Activated gamma-delta T cell treated with anti-CD3 and anti-CD28 coated beads, Interleukin-2, amount 50 U/mL, for 16 hours (primary cell): ENCODE measurements at regions not wholly inside any gene's neighbourhood (a gene's known extent, or its start where the extent isn't known, plus 50 kb on each side); places are given as distances from the start of the nearest gene placed in this dataset.

ENCODE experiments used
- DNase-seq: peaks from one replicate; pipeline ENCODE4 v3.0.0-alpha.2; 2020; ENCODE audit warnings: low read depth

DNA sequence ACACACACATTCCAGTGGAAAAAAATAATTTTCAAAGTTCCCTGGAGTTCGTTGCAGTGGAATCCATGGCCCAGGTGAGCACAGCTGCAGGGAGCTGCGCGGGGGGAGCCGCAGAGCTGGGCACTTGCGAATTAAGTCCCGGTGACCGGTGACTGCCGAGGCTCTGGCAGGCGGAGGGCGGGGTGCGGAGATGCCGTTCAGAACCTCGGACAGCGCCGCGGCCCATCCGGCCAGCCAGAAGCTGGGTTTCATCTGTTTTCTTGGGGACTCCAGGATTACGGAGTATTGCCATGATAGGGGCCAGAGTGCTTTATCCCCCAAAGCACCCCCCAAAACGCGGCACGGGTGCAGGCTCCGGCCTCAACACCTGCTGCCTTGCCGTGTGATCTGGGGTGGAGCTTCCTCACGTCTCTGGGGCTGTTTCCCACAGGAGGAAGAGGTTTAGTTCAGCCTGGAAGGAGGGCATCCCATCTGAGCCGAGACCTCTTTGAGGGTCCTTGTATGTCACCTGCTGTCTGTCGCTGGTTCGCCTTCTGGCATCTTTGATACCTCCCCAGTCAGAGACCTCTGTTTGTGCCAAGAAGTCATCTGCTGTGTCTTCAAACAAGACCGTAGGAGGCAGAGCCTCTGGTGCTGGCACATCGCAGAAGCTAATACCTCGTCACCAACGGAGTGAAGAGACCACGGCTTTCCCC lies 99.4 kb downstream of the YTHDF1 start:
- DNase-seq = no peak

DNA sequence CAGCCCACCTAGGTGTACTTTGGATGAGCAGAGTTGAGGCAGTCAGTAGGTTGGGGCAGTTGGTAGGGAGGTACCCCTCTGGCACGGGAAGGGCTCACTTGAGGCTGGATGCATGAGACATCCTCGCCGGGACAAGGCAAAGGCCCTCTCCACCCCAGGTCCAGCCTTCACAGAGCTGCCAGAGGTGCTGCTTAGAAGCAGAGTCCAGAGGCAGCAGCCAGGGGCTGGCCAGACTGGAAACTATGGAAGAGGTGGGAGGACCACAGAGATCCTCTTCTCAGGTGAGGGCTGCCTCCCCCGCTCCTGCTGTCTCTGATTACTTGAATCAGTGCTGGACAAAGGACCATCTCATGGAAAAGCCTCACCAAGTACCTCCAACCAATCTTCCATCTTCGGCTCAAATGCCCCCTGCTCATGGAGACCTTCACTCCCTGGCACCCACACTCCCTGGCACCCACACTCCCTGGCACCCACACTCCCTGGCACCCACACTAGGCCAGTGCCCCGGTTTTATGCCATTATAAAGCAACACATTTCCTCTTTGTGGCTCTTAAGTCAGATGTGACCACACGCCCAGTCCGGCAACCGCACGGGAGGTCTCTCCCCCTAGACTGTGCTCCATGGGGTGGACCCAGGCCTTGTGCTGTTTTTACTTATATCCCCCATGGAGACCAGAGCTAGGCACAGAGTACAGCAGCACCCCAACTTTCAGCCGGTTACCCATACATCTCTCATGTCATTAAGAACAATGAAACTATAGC lies 100.1 kb downstream of the YTHDF1 start:
- no peak for DNase-seq

DNA sequence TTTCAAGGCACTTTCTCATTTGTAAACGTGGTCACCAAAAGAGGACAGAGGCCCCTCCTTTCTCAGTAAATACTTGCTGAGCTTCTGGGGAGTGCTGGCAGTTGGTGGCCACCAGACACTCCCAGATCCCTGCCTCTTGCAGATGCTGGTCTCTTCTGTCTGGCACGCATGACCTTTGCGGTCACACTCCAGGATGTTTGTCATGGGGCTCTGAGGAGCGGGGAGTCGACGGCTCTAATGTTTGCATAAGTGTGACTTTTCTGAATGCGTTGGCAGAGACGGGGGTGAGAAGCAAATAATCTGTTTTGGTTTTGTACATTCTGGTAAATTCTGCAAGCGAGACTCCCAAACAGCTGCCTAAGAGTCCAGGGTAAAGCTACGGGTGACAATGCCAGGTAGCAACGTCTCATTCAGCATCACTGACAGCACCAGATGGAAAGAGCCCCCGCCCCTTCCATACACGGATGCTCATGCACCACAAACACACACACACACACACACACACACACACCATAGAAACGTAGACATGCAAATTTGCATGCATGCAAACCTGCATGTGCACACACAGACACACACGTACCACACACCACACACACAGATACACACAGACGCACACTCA lies 101.1 kb downstream of the YTHDF1 start:
- DNase-seq = no peak

DNA sequence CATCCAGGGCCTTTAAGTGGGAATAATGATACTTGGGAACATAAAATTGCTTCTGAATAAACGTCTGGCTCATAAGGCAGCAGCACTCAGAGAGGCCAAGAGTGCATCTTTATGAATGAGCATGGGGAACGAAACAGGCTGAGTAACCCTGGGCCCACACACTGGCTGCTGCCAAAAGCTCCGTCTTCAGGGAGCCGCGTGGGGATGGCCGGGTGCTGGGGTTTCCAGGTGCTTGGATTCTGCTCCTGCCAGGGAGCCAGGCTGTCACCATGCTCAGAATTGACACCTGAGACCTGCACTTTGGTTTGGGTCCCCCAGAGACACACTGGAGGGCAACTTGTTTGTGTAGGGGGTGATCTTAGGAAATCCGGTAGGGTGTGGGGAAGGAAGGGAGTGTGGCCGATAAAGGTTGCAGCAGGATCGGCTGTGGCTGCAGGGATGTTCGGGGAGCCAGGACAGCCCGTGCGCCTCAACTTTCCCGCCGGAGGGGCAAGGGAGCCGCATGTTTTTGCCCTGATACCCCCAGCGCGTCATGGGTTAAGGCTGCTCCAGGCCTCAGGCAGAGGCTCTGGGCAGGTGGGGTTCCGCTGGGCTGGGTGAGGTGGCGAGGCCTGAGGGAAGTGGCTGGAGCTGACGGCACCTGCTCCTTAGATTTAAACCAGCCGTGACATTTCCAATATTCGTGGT lies 101.8 kb downstream of the YTHDF1 start:
- no peak for DNase-seq

DNA sequence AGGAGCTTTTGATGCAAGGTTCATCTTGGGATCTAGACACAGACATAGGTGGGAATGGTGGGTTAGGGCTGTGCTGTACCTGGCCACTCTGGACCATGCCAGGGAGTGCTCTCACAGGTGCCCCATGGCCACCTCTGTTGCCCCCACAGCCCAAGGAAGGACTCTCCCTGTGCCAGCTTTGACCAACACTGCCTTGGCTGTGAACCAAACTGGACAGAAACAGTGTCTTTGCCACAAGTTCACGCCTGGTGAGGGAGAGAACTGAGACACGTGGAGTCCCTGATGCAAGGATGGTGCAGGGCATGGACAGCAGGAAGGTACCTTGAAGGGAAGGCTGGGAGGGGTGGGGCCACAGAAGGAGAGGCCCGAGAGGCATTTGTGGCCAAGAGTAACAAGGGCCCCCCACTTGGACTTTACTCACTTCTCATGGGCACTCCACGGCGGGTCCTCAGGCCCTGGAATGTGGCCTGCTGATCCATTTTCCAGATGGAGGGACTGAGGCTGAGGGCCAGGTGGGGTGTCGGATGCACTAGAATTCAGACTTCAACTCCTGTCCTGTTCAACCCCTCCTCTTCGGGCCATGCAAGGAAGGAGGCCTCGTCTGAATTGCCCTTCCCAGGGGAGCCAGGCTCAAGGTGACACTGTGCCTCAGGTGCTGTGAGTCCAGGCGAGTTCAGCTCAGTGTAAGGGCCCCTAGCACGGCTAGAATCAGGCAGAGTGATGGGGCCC lies 103.3 kb downstream of the YTHDF1 start:
- no peak for DNase-seq

DNA sequence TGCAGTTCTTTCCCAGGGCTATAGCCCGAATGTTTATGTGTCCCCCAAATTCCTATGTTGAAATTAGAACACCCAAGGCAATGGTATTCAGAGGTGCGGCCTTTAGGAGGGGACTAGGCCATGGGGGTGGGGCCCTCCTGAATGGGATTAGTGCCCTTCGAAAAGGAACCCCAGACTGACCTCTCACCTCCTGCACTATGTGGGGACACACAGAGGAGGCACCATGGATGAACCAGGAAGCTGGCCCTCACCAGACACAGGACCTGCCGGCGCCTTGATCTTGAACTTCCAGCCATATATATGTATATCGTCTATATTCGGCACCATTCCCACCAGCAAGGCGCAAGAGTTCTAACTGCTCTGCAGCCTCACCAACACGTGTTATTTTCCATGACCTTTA lies 101.5 kb upstream of the BHLHE23 start:
- DNase-seq = no peak

DNA sequence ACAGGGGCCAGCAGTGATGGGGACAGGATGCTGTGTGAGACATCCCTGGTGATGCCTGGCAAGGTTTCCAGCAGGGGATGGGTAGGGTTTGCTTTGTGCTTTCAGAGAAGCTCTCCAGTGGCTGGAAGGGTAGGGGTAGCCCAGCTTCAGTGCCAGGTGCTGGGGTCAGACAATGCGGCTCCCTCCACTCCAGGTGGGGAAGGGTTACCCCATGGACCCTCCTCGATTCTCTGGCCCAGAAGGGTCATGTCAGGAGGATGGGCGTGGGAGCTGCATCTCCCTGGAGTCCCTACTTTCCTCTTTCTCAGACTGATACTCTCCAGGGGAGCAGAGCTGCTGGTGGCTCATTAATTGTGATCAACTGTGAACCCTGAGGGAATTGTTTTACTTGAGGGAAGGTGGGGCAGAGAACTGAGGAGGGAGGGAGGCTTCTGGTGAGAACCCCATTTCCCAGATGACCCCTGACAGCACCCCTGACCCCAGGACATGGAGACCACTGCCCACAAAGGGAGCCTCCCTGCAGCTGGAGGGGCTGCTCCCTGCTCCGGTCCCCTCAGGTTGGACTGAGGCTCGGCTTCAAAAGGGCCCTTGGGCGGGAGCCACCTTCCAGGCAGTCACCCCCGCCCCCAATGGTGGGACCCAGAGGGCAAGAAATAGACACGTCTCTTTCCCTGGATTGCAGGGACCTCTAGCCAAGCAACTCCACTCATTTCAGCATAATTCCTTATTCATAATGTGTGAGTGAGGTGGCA lies 100.9 kb upstream of the BHLHE23 start:
- no peak for DNase-seq

DNA sequence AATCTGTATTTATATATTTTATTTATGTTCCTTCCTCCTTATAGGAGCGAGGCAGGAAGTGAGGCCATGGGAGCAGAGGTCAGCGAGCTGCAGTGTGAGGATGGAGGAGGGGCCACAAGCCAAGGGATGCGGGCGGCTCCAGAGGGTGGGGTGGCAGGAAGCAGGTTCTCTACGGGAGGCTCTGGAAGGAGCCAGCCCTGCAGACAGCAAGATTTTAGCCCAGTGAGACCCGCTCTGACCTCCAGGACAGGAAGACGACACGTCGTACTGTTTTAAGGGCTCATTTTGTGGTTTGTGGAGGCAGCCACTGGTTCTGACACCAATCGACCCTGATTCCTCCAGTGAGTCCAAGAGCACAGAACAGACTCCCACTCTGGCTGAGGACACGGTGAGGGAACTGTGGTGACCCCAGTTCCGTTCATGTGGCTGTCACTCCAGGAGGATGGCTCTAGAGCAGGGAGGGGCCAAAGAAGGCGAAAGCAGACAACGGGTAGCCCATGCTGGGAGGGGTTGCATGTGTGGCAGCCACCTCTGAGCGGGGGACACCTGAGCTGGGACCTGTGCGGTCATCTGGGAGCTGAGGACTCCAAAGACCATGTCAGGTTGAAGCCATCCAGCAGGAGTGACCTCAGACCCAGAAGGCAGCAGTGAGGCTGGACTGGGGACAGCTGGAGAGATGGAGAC lies 100.1 kb upstream of the BHLHE23 start:
- no peak for DNase-seq

DNA sequence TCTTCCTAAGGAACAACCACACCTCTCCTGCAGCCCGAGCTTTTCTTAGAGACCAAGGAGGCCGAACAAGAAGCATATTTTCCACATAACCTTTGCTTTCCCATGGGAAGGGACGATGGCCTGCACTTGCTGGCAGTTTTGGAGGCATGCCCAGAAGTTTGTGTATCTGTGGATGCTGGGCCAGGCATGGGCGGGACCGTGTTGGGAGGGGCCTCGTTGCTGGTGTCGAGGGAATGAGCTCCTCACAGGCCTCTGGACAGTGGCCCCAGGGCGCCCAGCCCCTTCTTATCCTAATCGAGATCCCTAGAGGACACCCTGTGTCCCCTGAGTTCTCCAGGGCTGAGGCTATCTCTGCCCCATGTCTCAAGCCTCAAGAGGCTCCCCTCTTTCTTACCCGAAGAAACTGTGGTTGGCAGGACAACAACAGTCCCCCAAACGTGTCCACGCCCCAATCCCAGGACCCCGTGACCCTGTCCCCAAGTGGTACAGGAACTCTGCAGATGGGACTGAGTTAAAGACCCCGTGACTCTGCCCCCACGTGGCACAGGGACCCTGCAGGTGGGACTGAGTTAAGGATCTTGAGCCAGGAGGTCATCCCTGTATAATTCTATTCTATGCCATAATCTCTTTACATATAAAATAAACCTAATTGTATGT lies 99.5 kb upstream of the BHLHE23 start:
- DNase-seq = no peak

DNA sequence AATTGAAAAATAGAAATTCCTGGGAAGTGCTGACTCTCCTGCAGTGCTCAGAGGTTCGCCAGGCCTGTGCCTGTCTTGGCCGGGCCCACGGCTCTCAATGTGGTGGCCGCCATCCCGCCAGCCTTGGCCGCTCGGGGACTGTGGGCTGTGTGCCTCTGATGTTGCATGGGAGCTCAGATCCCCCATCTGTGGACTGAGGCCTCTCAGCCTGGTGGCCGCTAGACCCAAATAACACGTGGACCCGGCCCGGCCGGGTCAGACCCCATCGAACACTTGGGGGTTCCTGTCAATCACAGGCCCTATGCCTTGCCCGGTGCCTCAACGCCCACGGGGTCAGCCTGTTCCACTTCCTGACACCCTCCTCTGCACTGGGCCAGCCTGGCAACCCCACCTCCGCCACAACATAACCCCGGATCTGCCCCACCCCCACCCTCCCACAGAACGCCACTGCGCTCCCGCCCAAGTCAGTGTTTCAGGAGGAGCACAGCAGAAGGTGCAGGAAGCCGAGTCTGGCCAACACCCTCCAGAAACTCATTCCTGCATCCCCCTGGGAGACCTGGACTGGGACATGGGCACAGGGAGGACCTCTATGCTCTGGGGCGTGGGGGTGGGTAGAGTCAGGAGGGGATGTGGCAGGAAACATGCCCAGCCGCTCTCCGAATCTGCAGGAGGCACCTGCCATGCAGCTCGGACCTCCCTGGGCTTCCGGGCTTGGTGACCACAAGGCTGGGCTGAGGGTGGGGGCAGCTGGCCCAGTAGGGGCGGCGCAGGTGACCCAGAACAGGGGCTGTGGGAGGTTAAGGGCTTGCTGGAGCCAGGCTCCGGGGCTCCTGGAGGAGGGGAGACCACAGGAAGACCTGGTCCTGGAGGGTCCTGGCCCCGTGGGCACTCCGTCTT lies 98.7 kb upstream of the BHLHE23 start:
- no peak for DNase-seq

DNA sequence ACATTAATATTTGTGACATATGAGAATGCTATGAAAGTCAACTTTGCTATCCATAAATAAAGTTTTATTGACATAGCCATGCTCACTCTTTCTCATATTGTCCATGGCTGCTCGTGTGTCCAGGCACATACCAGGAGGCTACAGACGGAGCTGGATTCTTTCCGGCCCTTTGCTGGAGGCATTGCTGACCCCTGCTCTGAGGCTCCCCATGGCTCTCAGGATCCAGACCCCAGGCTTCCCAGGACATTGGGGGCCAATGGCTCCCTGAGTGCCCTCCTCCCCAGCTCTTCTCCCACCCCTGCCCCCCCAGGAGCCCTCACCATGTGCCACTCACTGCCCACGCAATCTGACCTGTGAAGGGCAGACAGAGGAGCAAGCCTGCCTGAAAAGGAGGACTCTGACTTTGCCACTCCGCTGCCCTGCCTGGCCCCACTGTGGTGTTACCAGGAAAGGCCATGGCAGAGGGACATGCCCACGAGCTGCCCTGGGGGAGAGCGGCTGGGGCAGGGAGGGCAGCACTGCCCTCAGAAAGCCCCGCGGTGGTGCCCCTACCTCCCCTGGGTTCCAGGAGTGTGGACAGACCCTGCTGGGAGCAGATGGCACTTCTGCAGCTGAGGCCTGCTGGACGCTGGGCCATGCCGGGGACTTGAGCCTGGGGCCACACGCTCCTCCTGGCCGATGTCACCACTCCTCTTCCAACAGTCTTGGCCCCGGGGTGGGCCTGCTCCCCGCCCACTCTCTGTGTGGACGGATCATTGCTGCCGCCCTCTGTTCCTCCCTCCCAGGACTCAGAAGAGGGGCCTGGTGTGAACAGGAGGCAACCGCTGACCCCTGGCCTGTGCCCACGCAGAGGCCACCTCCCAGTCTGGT lies 97.8 kb upstream of the BHLHE23 start:
- no peak for DNase-seq

DNA sequence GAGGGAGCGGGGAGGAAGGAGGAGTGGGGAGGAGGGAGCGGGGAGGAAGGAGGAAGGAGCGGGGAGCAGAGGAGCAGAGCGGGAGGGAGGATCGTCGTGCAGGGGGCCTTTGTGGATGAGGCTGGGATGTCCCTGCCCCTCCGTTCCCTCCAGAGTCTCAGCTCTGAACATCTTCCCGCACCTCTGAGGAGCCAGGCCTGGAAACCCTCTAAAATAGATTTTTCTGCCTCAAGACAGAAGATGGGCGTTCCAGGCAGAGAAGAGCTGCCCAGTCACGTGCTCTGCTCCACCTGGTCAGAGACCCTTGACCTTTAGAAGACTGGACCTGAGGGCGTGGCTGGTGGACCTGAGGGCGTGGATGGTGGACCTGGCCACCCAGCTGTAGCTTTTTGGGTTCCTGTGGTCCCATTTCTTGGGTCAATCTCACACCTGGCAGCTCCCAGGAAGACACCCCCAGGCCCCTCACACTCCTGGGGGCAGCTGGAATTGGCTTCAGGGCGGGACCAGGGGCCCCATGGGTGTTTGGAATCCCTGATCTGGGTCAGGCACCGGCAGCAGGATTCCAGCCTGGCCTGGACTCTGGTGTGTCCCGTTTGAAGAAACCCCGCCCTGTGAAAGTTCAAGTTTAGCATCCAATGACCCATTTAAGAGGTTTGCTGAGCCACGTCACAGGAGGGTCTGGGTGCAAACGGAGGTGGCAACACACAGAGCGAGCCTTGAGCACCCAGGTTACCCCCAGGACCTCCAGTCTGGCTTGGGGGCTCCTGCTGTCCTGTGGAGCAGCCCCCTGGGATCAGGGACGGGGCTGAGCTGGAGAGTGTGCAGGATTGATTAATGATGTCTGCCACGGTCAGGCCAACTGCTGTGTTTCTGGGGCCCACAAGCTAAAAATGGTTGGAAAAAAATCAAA lies 96.9 kb upstream of the BHLHE23 start:
- DNase-seq = no peak

DNA sequence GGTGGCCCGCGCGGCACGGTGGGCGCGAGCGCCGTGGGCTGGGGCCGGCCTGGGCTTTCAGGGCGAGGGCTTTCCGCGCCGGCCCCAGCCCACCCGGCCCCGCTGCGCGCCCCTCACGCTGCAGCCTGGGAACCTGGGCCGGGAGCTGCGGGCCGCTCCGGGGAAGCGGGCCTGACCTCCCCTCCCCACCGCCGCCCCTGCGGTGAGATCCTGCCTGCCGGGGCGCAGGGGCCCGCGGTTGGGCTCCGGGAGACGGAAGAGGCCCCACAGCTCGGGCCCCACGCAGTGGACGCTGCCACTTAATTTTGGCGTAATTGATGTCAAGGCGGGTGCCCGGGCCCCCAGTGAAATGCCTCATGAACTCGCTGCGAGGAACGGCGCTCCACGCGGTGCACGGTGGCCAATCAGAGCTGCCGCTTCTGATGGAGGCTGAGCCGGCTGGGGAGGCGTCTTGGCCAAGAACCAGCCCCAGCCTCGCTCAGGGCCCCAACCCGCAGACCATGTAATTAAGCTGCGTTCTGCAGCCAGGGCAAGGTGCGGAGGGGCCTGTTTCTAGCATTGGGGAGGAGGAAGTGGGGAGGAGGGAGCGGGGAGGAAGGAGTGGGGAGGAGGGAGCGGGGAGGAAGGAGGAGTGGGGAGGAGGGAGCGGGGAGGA lies 96.1 kb upstream of the BHLHE23 start:
- DNase-seq = peak; percentile 46

DNA sequence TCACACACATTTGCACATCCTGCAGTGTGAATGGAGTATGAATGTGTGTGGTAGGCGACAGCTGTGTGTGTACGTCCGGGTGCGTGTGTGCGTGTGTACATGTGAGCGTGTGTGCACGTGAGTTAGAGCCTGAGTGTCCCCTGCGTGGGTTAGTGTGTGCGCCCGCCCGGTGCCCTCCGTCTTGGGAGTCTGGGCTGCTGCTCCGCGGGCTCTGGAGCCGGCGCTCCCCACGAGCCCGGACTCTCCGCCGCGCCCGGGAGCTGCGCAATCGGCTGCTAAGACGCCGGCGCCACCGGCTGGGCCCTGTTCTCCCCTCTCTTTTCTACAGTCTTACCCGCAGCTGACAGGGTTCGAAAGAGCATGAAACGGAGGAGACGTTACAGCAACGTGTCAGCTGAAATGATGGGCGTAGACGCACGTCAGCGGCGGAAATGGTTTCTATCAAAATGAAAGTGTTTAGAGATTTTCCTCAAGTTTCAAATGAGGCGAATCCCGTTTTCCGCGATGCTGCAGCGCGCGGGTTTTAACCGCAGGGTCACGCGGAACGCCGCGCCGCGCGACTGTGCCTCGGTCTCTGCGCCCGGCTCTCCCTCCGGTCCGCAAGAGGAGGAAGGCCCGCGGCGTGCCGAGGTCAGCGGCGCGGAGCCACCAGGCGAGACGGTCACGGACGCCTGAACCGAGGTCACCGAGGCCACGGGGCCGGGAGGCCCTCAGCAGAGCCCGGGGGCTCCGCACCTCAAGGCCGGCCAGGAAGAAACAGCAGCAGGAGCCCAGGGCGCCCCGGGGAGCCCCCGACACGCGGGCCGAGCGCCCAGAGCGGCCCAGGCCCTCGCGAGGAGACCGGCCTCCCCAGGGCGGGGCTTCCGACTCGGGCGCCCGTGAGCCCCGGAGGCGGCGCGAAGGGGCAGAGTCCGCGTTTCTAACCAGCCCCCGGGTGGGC lies 95.3 kb upstream of the BHLHE23 start:
- DNase-seq = peak; percentile 40

DNA sequence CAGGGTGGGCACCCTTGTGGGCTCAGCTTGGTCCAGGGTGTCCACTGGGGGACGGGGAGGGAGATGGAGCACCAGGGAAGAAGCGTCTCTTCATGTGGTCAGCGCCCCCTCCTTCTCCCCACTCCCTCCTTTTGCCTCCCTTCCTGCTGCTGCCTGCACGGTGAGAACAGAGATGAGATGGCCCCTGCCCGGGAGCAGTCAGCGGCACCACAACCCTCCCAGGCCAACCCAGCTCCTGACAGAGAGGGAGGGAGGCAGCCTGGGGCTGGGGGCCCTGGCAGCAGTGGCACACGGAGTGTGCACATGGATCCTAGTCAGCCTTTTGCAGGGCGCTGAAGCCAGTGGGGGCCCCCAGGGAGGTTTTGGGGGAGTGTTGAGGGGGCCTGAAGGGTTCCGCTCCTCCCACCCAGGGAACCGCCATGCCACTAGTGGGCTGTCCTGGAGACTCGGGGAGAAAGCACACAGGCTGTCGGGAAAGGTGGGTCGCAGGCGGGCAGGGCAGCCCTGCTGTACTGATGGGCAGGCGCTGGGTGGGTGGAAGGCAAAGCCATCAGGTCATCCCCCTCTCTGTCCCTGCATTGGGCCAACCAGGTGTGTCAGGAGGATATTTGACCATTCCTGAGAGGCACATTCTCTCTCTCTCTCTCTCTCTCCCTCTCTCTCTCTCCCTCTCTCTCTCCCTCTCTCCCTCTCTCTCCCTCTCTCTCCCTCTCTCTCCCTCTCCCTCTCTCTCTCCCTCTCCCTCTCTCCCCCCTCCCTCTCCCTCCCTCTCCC lies 94.3 kb upstream of the BHLHE23 start:
- DNase-seq = no peak
